GM23248 (cell line): ENCODE measurements at regions not wholly inside any gene's neighbourhood (a gene's known extent, or its start where the extent isn't known, plus 50 kb on each side); places are given as distances from the start of the nearest gene placed in this dataset.

Experiments used
- EZH2 ChIP-seq: fragments of 200-600 bp; sonication (generic); IDR thresholded peaks from 2 replicates; pipeline ENCODE4 v1.6.1; 2018; ENCODE audit warnings: antibody characterized with exemption, mild to moderate bottlenecking; ENCODE audit not compliant: insufficient read depth, poor library complexity, severe bottlenecking
- EZH2phosphoT487 ChIP-seq: fragments of 200-600 bp; sonication (generic); IDR thresholded peaks from 2 replicates; pipeline ENCODE4 v1.6.1; 2018; ENCODE audit warnings: antibody characterized with exemption, moderate library complexity, mild to moderate bottlenecking, low read depth; ENCODE audit not compliant: insufficient read depth

DNA sequence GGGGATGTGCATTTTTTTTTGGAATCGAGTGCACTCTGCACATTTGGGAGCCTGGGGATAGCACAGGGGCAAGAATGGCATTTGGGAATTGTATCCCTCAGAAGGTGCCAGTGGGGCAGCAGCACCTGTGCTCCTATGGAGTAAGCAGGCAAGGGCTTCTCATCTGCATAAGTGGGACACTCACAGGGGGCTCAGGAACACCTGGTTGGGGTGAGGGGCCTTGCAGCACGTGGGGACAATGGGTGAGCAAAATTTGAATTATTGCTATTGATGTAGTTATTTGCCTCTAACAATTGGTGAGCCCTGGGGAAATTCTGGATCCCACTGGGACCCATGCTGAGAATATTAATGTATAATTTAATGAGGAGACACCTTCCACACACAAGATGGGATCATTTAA, 274.2 kb downstream of the TTC6 start:
- TF ChIP-seq EZH2phosphoT487 (no peak), EZH2 (no peak)
